Stimulated activated CD8-positive, alpha-beta memory T cell treated with anti-CD3 and anti-CD28 coated beads, Interleukin-7, amount 100 ng/mL, for 4 hours (primary cell): ENCODE measurements at regions not wholly inside any gene's neighbourhood (a gene's known extent, or its start where the extent isn't known, plus 50 kb on each side); places are given as distances from the start of the nearest gene placed in this dataset.

Experiments
- DNase-seq, 2 donors: peaks; one replicate each; pipeline ENCODE4 v3.0.0-alpha.2; 2020; ENCODE audit warnings: low read depth in 2 of 2

DNA sequence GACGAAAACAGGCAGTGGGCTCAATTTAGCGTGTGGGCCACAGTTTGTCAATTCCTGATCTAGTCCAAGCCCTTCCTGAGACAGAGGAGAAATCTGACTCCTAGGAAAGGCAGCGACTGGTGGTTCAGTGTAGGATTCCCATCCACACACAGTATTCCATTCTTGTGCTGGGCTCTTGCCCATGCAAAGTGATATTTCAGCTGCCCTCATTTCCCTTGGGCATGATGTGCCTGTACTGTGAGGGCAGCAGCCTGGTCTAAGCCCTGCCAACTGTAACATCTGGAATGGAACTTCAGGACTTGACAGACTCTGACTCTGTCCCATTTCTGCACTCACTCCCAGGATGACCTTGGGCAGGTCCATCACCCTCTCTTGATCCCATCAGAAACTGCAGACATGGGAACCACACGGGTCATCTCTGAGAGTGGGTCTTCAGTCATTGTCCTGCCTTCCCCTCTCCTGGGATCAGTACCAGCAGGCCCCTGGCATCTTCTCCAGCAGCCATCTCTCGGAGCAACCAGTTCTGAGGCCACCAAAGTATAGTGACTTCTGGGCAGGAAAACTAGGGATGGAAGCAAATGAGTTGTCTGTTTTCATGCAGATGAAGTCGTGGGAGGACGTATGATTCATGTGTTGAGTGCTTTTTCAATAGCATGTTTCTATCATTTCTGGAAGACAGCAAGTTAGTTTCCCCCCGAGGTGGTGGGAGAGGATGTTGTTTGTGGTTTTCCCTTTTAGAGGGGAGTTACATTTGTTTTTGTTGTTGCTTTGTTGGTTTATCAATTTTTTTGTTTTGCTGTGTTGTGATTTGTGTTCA, 54.2 kb upstream of the BCL2L14 start:
- no peak for DNase-seq

DNA sequence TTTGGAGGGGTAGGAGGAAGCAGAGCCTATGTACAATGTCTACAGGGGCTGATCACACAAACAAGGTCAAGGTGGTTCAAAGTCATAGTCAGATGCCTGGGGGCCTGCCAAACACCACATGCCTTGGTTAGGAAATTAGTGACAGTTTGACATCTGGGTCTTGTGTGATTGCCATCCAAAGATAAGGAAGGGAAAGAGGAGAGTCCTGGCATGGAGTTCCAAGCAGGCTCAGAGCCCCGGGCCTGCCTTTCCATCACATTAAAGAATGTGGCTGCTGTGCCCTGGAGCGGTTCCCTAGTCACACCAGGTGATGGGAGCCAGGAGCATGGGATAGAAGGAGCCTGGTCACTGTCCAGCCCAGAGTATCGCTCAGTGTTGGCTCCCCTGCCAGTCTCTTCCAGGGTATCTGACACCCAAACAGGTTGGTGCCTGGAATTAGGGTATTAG, 53.6 kb upstream of the BCL2L14 start:
- no peak for DNase-seq

DNA sequence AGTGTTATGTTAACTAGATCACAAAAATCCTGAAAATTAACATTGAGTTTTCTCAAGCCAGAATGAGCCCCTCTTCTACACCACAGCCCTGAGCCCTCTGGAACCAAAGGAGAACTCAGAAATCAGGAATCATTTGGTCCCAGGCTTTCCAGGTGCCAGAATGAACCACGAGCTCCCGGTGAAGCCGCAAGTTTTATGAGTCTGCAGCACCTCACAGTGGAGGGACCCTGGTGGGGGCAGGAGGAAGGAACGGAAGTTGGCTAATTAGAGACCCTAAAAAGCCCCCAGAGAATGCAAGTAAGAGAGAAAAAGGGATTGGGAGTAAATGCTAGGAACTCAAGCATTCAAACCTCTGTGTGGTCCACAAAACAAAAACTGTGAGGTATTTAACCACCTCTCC, 52.9 kb upstream of the BCL2L14 start:
- no peak for DNase-seq

DNA sequence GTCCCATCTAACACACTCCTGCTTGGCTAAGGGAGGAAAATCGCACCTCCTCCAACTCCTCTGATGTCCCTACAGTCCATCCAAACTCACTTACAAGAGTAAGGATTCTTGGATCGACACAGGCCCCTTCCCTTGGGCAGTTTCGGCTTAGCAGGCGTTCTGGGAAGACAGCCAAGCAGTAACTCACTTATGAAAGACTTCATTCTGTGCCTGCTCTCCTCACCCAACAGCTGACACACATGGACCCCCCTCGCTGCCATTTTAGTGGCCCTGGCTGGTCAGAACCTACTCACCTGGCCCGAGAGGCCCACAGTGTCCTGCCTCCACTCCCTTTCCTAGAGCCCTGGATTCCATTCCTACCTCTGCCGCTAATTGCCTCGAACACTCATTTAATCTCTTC, 52.3 kb upstream of the BCL2L14 start:
- no peak for DNase-seq

DNA sequence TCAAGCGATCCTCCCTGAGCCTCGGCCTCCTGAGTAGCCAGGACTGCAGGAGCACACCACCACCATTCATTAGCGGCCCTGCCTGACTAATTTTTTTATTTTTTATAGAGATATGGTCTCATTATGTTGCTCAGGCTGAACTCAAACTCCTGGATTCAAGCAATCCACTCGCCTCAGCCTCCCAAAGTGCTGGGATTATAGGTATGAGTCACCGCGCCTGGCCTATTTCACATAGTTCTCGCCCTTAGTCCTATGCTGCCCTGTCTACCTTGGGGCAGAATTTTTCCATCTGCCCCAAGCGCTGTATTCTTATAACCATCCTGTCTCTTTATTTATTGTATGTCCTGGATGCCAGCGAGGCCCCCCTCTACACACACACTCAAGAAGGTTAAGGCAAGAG, 50.9 kb upstream of the BCL2L14 start:
- no peak for DNase-seq

DNA sequence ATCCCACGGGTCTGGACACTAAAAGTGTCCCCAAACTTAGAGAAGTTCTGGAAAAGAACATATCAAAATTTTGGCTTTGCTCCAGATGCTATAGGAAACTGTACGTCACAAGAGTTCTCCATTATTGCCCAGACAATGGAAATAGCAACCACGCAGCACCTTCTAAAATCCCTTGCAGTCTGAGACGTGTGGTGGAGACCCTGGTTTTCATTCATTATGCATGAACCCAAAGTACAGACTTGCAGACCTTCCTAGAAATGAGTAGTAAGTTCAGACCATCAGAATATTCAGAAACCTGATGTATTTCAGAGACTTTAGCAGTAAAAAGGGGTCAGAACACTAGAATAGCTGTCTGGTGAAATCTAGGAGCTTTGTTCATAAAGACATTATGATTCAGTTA, 50.0 kb upstream of the BCL2L14 start:
- DNase-seq: no peak
